Liver (tissue), 8 donors: ENCODE measurements at regions not wholly inside any gene's neighbourhood (a gene's known extent, or its start where the extent isn't known, plus 50 kb on each side); places are given as distances from the start of the nearest gene placed in this dataset.

Experiments
- DNase-seq: peaks from one replicate; pipeline ENCODE4 v3.0.0-alpha.2; 2017; ENCODE audit warnings: low spot score
- H3K27ac ChIP-seq, 2 donors: one replicate each; pipeline ENCODE4 v1.7.0; 2013; ENCODE audit warnings: inconsistent platforms in 2 of 2, low read length in 2 of 2, control low read depth in 1 of 2, low read depth in 1 of 2, mild to moderate bottlenecking in 1 of 2
- H3K27me3 ChIP-seq, 4 donors: one replicate each; pipeline versions ENCODE4 v1.6.1 to v1.7.0; 2013; ENCODE audit warnings: low read length in 3 of 4, inconsistent platforms in 1 of 4, mild to moderate bottlenecking in 1 of 4, moderate library complexity in 1 of 4; ENCODE audit not compliant: control insufficient read depth in 4 of 4, insufficient read depth in 4 of 4
- H3K36me3 ChIP-seq, 4 donors: one replicate each; pipeline versions ENCODE4 v1.6.1 to v1.7.0; 2013; ENCODE audit warnings: low read length in 3 of 4, mild to moderate bottlenecking in 3 of 4, low read depth in 1 of 4, moderate library complexity in 1 of 4; ENCODE audit not compliant: control insufficient read depth in 4 of 4, insufficient read depth in 3 of 4
- H3K4me1 ChIP-seq, 4 donors: one replicate each; pipeline versions ENCODE4 v1.6.1 to v1.7.0; 2013; ENCODE audit warnings: low read length in 3 of 4, mild to moderate bottlenecking in 3 of 4, moderate library complexity in 1 of 4; ENCODE audit not compliant: control insufficient read depth in 4 of 4, insufficient read depth in 4 of 4
- H3K4me3 ChIP-seq, 3 donors: one replicate each; pipeline versions ENCODE4 v1.6.1 to v1.7.0; 2013; ENCODE audit warnings: low read length in 3 of 3, control low read depth in 1 of 3, low read depth in 1 of 3, mild to moderate bottlenecking in 1 of 3
- H3K9ac ChIP-seq, 2 donors: one replicate each; pipeline ENCODE4 v1.7.0; 2013; ENCODE audit warnings: low read length in 2 of 2, mild to moderate bottlenecking in 2 of 2, moderate library complexity in 2 of 2, control low read depth in 1 of 2, low read depth in 1 of 2
- H3K9me3 ChIP-seq, 4 donors: one replicate each; pipeline versions ENCODE4 v1.6.1 to v1.7.0; 2013; ENCODE audit warnings: low read length in 3 of 4; ENCODE audit not compliant: control insufficient read depth in 4 of 4
- EGR1 ChIP-seq, 2 donors: IDR thresholded peaks; 2 replicates each; pipeline ENCODE4 v1.6.1; 2016 to 2018; ENCODE audit warnings: antibody characterized with exemption in 2 of 2, low read depth in 2 of 2
- FOXA2 ChIP-seq: IDR thresholded peaks from 2 replicates; pipeline ENCODE4 v1.6.1; 2016; ENCODE audit warnings: antibody characterized with exemption
- GABPA ChIP-seq, 2 donors: IDR thresholded peaks in 1 of 2; conservative IDR thresholded peaks in 1 of 2; 2 replicates each; pipeline ENCODE4 v1.6.1; 2016; ENCODE audit warnings: antibody characterized with exemption in 2 of 2, mild to moderate bottlenecking in 1 of 2, moderate library complexity in 1 of 2
- HNF4A ChIP-seq, 2 donors: conservative IDR thresholded peaks; 2 replicates each; pipeline ENCODE4 v1.6.1; 2016; ENCODE audit warnings: antibody characterized with exemption in 2 of 2, mild to moderate bottlenecking in 2 of 2
- HNF4G ChIP-seq: IDR thresholded peaks from 2 replicates; pipeline ENCODE4 v1.6.1; 2016; ENCODE audit warnings: antibody characterized with exemption
- JUND ChIP-seq, 2 donors: IDR thresholded peaks; 2 replicates each; pipeline ENCODE4 v1.6.1; 2016; ENCODE audit warnings: antibody characterized with exemption in 2 of 2
- NR2F2 ChIP-seq: IDR thresholded peaks from 2 replicates; pipeline ENCODE4 v1.6.1; 2016; ENCODE audit warnings: antibody characterized with exemption
- RAD21 ChIP-seq, 2 donors: IDR thresholded peaks; 2 replicates each; pipeline ENCODE4 v1.6.1; 2016; ENCODE audit warnings: antibody characterized with exemption in 2 of 2, mild to moderate bottlenecking in 2 of 2
- RXRA ChIP-seq, 2 donors: IDR thresholded peaks; 2 replicates each; pipeline ENCODE4 v1.6.1; 2017 to 2018; ENCODE audit warnings: antibody characterized with exemption in 2 of 2, mild to moderate bottlenecking in 1 of 2
- SP1 ChIP-seq: IDR thresholded peaks from 2 replicates; pipeline ENCODE4 v1.6.1; 2018; ENCODE audit warnings: antibody characterized with exemption, mild to moderate bottlenecking
- TAF1 ChIP-seq: conservative IDR thresholded peaks from 2 replicates; pipeline ENCODE4 v1.6.1; 2016; ENCODE audit warnings: antibody characterized with exemption, mild to moderate bottlenecking
- YY1 ChIP-seq: IDR thresholded peaks from 2 replicates; pipeline ENCODE4 v1.6.1; 2016; ENCODE audit warnings: antibody characterized with exemption, mild to moderate bottlenecking
- WGBS: extraction: QIAGEN DNeasy Blood & Tissue Kit; methylation state at CpG from one replicate; pipeline ENCODE4 v1.1.7; 2013; 5-methylcytosine and 5-hydroxymethylcytosine counted together
- TF ChIP-seq, protein P1 (sequence below): IDR thresholded peaks from 2 replicates; pipeline ENCODE4 v1.6.1; 2016; ENCODE audit warnings: antibody characterized with exemption
- TF ChIP-seq, protein P2 (sequence below): IDR thresholded peaks from 2 replicates; pipeline ENCODE4 v1.6.1; 2016; ENCODE audit warnings: antibody characterized with exemption
- TF ChIP-seq, protein P3 (sequence below): IDR thresholded peaks from 2 replicates; pipeline ENCODE4 v1.6.1; 2016; ENCODE audit warnings: antibody characterized with exemption
- TF ChIP-seq, protein P4 (sequence below): fragments of 150-350 bp; IDR thresholded peaks from 2 replicates; pipeline ENCODE4 v1.5.1; 2017; ENCODE audit warnings: improper control_type of control experiment, low read depth, low read length; ENCODE audit not compliant: missing input control
- TF ChIP-seq, protein P5 (sequence below): IDR thresholded peaks from 2 replicates; pipeline ENCODE4 v1.6.1; 2016; ENCODE audit warnings: antibody characterized with exemption, mild to moderate bottlenecking
- donor health status: healthy.
- donor health status: healthy.
- donor health status: healthy.
- donor health status: healthy.
- donor health status: healthy.

DNA sequence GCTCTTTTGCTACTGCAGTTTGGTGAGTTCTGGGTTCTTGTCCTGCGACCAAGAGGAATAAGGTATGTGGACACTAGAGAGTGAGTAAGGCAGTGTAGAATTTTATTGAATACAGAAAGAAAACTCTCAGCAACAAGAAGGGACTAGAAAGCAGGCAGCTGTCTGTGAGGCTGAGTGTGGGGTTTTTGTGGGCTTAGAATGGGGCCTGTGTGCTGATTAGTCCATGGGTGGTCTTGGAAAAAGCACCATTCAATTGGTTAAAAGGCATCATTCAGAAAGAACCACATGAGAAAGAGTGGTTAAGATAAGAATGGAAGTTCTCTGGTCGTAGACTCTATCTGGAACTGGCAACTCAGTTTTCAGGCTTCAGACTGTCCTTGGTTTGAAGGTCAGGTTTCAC is 298.8 kb downstream of the TGFB2 start:
- Histone ChIP-seq H3K27ac (no peak overlapping the region), H3K36me3 (no peaks in the 10 kb centered on the region), H3K4me1 (no peaks in the 10 kb centered on the region), H3K9ac (no peak overlapping the region), H3K27me3 (no peaks in the 10 kb centered on the region), H3K4me3 (no peak overlapping the region), H3K9me3 (peaks cover 0 to 2% (median 0%) of the 10 kb centered on the region in 4 donors)
- no peak for TF ChIP-seq RXRA (IDR thresholded peaks at IDR 0.05)
- no peak for TF ChIP-seq EGR1 (IDR thresholded peaks at IDR 0.05; ENCODE audit: low read depth in 2 of 2)
- TF ChIP-seq, protein P1, sequence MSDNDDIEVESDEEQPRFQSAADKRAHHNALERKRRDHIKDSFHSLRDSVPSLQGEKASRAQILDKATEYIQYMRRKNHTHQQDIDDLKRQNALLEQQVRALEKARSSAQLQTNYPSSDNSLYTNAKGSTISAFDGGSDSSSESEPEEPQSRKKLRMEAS, result no peak
- TF ChIP-seq JUND (IDR thresholded peaks at IDR 0.05), result no peak
- TF ChIP-seq HNF4G, result no peak
- TF ChIP-seq HNF4A (conservative IDR thresholded peaks at IDR 0.05), result no peak
- no peak for TF ChIP-seq NR2F2
- TF ChIP-seq, protein P2, sequence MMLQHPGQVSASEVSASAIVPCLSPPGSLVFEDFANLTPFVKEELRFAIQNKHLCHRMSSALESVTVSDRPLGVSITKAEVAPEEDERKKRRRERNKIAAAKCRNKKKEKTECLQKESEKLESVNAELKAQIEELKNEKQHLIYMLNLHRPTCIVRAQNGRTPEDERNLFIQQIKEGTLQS, result no peak
- no peak for DNase-seq
- WGBS, result 82% methylated on average over 2 of the region's 2 CpGs

DNA sequence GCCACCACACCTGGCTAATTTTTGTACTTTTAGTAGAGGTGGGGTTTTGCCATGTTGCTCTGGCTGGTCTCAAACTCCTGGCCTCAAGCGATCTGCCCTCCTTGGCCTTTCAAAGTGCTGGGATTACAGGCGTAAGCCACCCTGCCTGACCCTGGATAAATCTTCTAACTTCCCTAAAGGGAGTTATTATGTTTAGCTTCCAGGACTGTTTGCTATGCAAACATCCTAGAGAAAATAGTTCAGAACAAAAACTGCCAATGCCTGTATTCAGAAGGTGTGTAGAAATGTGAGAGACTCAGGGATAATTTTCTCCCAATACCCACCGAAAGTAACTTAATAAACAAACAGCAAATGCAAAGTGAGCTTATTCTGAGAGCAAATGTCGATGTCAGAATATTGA is 301.2 kb downstream of the TGFB2 start:
- DNase-seq, result no peak
- Histone ChIP-seq H3K4me3 (no peak overlapping the region), H3K36me3 (no peaks in the 10 kb centered on the region), H3K27me3 (no peaks in the 10 kb centered on the region), H3K27ac (no peak overlapping the region), H3K4me1 (no peaks in the 10 kb centered on the region), H3K9me3 (peaks cover 0 to 2% (median 0%) of the 10 kb centered on the region in 4 donors), H3K9ac (no peak overlapping the region)
- no peak for TF ChIP-seq RAD21 (IDR thresholded peaks at IDR 0.05)
- peak; percentile 19 to 48 for TF ChIP-seq HNF4A (conservative IDR thresholded peaks at IDR 0.05)
- TF ChIP-seq SP1, result peak; percentile 16
- no peak for TF ChIP-seq EGR1 (IDR thresholded peaks at IDR 0.05; ENCODE audit: low read depth in 2 of 2)
- TF ChIP-seq, protein P1, result no peak
- 35% methylated on average over 4 of the region's 4 CpGs for WGBS

DNA sequence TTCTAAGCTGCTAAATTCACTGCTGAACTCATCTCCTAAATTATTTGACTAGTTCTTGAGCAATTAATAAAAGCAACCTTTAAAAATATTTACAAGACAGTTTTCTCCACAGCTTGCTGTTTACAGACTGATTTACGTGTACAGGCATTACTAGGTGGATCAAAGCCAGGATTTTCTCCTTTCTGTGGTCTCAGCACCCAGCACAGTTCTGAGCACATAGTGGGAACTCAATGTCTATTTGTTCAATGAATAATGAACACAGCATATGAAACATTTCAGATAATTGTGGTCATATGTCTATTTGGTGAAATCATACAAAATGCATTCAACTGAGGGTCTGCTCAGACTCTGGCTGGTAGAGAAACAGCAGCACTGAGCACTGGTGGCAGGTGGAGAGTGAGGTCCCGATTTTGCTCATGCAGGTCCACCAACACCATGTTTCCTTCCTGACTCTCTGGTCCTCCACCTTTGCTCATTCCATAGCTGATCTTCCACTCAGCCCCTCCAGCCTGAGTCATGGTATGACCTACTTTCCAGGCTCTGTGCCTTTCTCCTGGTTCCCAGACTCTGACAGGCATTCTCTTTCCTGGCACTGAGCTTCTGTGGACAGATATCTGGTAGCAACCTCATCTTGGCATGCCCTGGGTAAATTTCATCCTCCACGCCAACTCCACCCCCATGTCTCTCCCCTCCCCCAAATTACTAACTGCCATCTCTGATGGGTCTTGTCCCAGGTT is 311.3 kb downstream of the TGFB2 start:
- Histone ChIP-seq H3K36me3 (no peaks in the 10 kb centered on the region), H3K4me1 (no peaks in the 10 kb centered on the region), H3K4me3 (no peak overlapping the region), H3K27me3 (peaks cover 0 to 2% (median 0%) of the 10 kb centered on the region in 4 donors), H3K27ac (no peak overlapping the region), H3K9ac (no peak overlapping the region), H3K9me3 (no peaks in the 10 kb centered on the region)
- DNase-seq, result no peak
- WGBS, result 75% methylated on average over 3 of the region's 3 CpGs
- TF ChIP-seq SP1, result no peak
- TF ChIP-seq, protein P3, sequence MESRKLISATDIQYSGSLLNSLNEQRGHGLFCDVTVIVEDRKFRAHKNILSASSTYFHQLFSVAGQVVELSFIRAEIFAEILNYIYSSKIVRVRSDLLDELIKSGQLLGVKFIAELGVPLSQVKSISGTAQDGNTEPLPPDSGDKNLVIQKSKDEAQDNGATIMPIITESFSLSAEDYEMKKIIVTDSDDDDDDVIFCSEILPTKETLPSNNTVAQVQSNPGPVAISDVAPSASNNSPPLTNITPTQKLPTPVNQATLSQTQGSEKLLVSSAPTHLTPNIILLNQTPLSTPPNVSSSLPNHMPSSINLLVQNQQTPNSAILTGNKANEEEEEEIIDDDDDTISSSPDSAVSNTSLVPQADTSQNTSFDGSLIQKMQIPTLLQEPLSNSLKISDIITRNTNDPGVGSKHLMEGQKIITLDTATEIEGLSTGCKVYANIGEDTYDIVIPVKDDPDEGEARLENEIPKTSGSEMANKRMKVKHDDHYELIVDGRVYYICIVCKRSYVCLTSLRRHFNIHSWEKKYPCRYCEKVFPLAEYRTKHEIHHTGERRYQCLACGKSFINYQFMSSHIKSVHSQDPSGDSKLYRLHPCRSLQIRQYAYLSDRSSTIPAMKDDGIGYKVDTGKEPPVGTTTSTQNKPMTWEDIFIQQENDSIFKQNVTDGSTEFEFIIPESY, result no peak
- TF ChIP-seq, protein P2, result no peak
- TF ChIP-seq NR2F2, result no peak
- TF ChIP-seq RXRA (IDR thresholded peaks at IDR 0.05), result no peak
- no peak for TF ChIP-seq TAF1
- TF ChIP-seq, protein P4, sequence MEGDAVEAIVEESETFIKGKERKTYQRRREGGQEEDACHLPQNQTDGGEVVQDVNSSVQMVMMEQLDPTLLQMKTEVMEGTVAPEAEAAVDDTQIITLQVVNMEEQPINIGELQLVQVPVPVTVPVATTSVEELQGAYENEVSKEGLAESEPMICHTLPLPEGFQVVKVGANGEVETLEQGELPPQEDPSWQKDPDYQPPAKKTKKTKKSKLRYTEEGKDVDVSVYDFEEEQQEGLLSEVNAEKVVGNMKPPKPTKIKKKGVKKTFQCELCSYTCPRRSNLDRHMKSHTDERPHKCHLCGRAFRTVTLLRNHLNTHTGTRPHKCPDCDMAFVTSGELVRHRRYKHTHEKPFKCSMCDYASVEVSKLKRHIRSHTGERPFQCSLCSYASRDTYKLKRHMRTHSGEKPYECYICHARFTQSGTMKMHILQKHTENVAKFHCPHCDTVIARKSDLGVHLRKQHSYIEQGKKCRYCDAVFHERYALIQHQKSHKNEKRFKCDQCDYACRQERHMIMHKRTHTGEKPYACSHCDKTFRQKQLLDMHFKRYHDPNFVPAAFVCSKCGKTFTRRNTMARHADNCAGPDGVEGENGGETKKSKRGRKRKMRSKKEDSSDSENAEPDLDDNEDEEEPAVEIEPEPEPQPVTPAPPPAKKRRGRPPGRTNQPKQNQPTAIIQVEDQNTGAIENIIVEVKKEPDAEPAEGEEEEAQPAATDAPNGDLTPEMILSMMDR, result no peak
- TF ChIP-seq YY1, result no peak
- TF ChIP-seq, protein P5, sequence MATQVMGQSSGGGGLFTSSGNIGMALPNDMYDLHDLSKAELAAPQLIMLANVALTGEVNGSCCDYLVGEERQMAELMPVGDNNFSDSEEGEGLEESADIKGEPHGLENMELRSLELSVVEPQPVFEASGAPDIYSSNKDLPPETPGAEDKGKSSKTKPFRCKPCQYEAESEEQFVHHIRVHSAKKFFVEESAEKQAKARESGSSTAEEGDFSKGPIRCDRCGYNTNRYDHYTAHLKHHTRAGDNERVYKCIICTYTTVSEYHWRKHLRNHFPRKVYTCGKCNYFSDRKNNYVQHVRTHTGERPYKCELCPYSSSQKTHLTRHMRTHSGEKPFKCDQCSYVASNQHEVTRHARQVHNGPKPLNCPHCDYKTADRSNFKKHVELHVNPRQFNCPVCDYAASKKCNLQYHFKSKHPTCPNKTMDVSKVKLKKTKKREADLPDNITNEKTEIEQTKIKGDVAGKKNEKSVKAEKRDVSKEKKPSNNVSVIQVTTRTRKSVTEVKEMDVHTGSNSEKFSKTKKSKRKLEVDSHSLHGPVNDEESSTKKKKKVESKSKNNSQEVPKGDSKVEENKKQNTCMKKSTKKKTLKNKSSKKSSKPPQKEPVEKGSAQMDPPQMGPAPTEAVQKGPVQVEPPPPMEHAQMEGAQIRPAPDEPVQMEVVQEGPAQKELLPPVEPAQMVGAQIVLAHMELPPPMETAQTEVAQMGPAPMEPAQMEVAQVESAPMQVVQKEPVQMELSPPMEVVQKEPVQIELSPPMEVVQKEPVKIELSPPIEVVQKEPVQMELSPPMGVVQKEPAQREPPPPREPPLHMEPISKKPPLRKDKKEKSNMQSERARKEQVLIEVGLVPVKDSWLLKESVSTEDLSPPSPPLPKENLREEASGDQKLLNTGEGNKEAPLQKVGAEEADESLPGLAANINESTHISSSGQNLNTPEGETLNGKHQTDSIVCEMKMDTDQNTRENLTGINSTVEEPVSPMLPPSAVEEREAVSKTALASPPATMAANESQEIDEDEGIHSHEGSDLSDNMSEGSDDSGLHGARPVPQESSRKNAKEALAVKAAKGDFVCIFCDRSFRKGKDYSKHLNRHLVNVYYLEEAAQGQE, result no peak
- no peak for TF ChIP-seq HNF4A (conservative IDR thresholded peaks at IDR 0.05)
- TF ChIP-seq HNF4G, result no peak
- TF ChIP-seq, protein P1, result no peak
- no peak for TF ChIP-seq RAD21 (IDR thresholded peaks at IDR 0.05)
- no peak for TF ChIP-seq JUND (IDR thresholded peaks at IDR 0.05)
- no peak for TF ChIP-seq EGR1 (IDR thresholded peaks at IDR 0.05; ENCODE audit: low read depth in 2 of 2)
- no peak for TF ChIP-seq FOXA2
- no peak for TF ChIP-seq GABPA (IDR thresholded peaks at IDR 0.05 in 1 of 2, conservative IDR thresholded peaks at IDR 0.05 in 1 of 2)
